Stimulated activated CD4-positive, alpha-beta T cell treated with anti-CD3 and anti-CD28 coated beads, Interleukin-1b, Interleukin-23, amount 100 ng/mL, for 48 hours (primary cell): ENCODE measurements at regions not wholly inside any gene's neighbourhood (a gene's known extent, or its start where the extent isn't known, plus 50 kb on each side); places are given as distances from the start of the nearest gene placed in this dataset.

Experiments used
- DNase-seq: peaks from one replicate; pipeline ENCODE4 v3.0.0-alpha.2; 2020

GRCh38 chr2:133952896-133953295 lies 301.0 kb upstream of the MGAT5 start:
- no peak for DNase-seq

- DNase-seq = no peak
Observed at GRCh38 chr2:133953524-133953923, 300.3 kb upstream of the MGAT5 start.

DNA sequence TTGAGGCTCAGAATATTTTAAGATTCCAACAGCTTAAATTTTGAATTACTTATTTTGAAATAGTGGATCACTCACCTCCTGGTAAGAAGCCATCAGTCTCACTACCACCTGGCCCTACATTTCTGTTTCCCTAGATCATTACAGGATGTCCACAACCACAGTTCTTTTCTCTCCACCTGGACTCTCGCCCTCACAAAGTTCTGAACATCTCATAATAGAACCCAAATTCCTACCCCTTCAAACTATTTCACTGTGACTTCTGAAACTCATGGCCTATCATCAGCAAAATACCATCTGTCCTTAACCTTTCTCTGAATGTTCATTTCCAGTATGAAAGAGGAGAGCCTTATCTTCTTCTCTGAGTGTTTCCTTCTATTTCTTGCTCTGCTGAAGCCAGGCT lies 299.2 kb upstream of the MGAT5 start:
- no peak for DNase-seq

- no peak for DNase-seq
Observed at GRCh38 chr2:133955169-133955568, 298.7 kb upstream of the MGAT5 start.

DNA sequence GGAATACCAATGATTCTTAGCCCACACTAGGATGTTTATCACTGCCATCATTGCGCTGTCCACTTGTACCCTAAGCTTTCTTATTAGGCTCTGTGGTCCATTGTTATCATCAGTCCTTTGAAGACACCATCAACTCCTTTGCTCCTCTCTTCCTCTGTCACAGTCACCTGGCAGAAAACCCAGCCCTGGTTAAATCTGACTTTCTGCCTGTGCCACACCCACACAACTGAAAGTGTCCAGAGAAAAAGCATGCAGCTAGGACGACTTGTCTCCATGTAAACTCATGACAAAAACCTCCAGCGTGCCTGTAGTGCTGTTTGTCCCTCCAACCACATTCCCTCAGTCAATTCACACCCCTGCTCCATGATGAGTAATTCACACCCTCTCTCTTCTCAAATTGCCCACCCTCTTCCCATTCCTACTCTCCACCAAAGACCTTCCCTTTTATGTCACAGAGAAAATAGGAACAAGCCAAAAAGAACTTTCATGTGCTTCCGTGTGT lies 297.4 kb upstream of the MGAT5 start:
- DNase-seq = no peak

- DNase-seq = no peak
Observed at GRCh38 chr2:133957724-133958480, 296.0 kb upstream of the MGAT5 start.

DNA sequence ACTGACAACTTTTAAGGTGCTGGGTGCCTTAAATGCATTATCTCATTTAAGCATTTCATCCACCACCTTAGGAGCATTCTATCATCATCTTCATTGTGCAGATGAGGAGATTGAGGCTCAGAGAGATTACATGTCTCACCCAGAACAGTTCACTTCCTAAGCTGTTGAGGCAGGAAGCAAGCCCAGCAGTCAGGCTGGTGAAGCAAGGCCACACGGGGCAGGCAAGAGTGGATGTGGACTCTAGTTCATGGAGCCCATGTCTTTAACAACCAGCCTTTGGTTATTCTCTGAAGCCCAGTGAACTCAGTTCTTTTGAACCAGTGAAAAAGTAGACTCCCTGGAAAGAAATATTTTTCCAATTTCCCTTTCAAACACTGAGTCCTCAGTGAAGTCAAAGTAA lies 294.8 kb upstream of the MGAT5 start:
- DNase-seq = no peak

GRCh38 chr2:133966720-133967304 lies 287.1 kb upstream of the MGAT5 start:
- DNase-seq = no peak

GRCh38 chr2:133967326-133967725 lies 286.5 kb upstream of the MGAT5 start:
- DNase-seq = no peak

- DNase-seq = no peak
Observed at GRCh38 chr2:133968446-133968845, 285.4 kb upstream of the MGAT5 start.

DNA sequence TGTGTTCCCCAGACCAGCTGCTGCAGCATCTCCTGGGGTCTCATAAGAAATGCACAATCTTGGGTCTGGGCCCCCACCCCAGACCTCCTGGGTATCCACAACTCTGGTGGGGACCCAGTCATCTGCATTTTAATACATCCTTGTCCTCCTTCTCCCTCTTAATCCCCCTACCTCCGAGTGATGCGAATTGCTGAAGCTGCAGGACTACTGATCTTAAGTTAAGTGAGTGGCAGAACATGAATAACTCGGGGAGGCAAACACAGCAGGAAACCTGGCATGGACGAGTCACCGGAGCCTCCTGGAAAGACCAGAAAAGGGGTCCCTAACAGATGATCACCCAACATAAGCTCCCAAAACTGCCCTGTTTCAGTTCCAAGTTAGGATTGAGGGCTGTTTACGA lies 283.2 kb upstream of the MGAT5 start:
- DNase-seq = no peak

- no peak for DNase-seq
Observed at GRCh38 chr2:133972297-133972696, 281.6 kb upstream of the MGAT5 start.

DNA sequence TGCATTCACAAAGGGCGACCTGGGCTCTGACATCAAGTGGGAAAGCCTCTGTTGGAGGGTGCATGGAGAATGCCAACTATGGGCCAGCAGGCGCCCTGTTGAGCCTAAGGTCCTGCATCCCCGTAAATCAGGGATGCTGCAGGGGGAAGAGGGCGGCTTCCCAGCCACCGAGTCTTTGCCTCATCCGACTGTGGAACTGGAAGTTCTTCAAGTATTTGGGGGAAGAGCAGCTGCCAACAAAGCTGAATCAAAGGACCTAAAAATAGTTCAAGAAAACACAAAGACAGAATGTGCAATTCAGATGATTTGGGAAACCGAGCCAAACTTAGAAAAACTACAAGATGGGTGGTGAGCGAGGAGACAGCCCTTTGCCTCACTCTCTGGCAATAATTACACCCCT lies 281.1 kb upstream of the MGAT5 start:
- no peak for DNase-seq

DNA sequence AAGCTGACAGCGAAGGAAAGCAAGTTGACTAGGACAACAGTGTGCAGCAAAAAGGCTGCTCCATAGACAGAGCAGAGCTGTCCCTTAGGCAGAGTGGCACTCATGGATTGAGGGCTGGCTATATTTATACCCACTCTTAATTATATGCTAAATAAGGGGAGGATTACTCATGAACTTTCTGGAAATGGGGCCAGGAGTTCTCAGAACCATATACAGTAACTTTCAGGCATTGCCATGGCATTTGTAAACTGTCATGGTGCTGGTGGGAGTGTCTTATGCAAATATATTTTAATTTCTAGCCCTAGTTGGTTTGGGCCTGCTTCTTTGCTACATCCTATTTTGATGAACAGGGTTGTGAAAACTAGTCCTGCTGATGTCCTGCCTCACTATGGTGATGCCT lies 279.5 kb upstream of the MGAT5 start:
- no peak for DNase-seq

- no peak for DNase-seq
Observed at GRCh38 chr2:133975135-133975534, 278.7 kb upstream of the MGAT5 start.

DNA sequence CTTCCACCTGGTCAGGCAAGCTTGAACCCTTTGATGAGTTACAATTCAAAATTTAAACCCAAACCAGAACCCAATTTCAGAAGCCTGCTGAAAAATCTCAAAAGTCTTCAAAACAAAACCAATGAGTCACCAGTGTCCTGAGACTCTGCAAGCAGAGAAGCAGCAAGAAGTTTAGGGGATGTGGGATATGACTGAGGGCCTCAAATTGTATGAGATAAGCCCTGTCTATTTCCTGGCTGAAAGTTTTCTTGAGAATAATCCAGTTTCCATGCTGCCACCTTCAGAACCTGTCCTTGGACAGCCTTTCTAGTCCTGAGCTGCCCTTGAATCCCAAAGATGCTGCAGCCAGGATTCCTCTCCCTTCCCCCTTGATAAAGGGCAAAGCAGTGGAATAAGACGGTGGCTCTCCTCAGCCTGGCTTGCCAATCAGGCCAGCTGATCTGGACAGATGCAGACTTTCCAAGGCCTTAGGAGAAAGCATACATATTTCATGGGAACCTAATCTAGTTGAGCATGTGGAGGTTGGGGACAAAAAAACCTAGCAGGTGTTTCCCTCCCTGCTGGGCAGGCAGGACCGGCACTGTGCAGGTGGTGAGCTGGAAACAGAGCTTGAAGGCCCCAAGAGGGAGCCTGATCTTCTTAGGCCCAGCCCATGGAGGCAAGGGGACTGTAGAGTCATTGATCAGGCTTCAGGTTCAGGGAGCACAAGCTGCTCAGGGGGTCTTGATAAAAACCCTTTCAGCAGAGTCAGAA lies 278.0 kb upstream of the MGAT5 start:
- no peak for DNase-seq

DNA sequence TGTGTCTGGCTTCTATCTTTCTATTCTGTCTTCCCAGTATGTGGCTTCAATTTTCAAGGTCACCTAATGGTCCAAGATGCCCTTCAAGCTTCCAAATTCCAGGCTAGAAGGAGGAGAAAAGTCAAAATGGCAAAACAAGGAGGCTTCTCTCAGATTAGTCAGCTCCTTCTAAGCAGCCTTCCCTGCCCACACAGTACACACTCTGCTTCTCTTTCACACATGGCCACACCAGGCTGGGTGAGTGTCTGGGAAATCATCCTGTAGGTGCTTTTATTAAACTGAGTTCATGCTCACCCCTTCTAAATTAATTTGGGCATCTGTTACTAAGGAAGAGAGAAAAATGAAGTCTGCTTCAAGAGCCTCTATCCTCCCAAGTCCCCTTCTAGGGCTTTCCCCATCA lies 277.2 kb upstream of the MGAT5 start:
- DNase-seq = no peak

GRCh38 chr2:133977405-133977804 lies 276.5 kb upstream of the MGAT5 start:
- no peak for DNase-seq

DNA sequence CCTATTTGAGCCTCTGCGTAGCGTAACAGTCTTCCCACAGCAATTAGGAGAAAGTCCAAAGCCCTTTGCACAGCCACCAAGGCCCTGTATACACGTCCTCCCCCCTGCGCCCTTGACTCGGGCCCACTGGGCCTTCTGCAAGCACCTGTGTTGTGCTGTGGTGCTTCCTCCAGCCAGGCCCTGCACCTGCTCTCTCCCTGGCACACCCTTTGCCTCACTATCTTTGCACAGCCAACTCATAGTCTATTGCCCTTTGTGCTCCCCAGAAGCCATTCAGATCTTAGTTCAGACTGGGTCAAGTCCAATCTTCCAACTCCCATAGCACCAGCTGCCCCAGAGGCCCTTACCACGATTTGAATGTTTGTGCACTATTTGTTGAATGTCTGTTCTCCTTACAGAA lies 271.6 kb upstream of the MGAT5 start:
- DNase-seq = no peak

DNA sequence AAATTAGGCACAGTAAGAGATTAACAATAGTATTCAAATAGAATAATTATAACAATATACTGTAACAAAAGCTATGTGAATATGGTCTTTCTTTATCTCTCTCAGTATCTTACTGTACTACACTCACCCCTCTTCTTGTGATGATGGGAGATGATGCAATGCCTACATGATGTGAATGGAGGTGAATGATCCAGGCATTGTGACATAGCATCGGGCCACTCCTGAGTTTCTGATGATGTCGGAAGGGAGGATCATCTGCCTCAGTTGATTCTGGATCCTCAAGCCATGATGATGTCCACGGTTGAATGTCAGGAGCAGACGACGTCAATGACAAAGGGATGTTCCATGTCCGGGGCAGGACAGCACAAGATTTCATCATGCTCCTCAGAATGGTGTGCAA lies 268.3 kb upstream of the MGAT5 start:
- DNase-seq = no peak

DNA sequence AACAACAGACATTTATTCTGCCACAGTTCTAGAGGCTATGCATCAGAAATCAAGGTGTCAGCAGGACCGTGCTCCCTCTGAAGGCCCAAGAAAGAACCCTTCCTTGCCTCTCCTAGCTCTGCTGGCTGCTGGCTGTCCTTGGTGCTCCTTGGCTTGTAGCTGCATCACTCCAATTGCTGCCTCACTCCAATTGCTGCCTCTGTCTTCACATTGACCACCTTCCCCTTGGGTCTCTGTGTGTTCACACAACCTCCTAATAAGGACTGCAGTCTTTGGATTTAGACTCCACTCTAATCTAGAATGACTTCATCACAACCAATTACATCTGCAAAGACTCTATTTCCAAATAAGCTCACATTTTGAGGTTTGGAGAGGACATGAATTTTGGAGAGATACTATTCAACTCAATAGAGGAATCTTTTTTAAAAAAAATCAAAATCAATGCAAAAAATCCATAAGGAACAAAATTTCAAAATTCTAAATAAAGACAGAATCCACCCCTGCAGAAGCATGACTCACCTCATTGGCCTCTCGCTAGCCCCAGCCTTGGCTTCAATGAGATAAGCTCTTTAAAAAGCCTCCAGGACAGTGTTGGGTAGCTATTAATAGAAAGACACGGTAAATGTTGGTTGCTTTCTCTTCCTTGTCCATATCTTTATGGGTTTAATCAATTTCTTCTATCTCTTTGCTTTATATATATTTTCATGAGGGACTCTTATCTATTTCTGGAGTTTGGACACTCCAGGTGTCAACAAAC lies 267.6 kb upstream of the MGAT5 start:
- DNase-seq = no peak

- no peak for DNase-seq
Observed at GRCh38 chr2:133986881-133987795, 266.7 kb upstream of the MGAT5 start.
